ENCODE measurements at regions not wholly inside any gene's neighbourhood (a gene's known extent, or its start where the extent isn't known, plus 50 kb on each side); places are given as distances from the start of the nearest gene placed in this dataset.
A peak's percentile ranks its signal among the peaks of the same experiment; 100 is the strongest.
"Not testable (repeated sequence)": the region's sequence is repeated elsewhere in the genome, so short reads cannot be mapped to it uniquely, and the experiment has no call there.

GRCh38 chr2:183665425-183665824 lies 541.2 kb downstream of the NUP35 start:
- no peak for DNase-seq

DNA sequence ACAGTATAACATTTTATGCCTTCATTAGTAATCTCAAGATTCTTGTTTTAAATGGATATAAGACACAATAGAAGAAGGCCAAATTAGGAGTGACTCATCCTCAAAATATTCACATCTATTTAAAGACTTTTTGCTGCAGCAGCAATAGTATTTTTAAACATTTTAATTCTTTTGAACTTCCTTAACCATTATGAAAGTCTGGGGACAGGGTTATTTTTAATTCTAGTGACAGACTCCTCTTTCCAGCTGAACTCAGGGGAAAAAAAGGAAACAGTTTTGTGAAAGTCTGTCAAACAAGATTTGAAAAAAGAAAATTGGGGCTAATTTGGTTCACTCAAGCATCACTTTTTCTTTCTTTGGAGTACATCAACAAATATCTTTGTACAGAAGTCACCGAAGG lies 541.8 kb downstream of the NUP35 start:
- DNase-seq: no peak

DNA sequence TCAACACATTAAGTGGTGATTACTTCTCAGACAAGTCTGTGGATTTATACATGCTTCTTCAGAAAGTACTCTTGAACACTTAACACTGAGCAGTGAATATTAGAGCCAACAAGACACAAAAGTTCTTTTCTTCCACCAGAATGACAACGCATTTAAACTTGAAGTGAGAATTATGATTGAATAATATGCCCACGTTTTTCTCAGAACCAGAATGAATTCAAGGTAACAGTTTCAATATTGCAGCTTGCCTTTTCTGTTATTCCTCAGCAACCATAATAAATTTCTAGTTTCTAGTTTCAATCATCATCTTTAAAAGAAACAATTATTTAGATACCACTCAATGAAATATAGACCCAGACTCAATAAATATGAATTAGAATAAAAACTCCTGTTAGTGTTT lies 547.0 kb downstream of the NUP35 start:
- no peak for DNase-seq

GRCh38 chr2:183678908-183679307 lies 554.7 kb downstream of the NUP35 start:
- DNase-seq: peak; percentile 46

- DNase-seq: no peak
Measured at GRCh38 chr2:183680573-183680972, 556.3 kb downstream of the NUP35 start.

DNA sequence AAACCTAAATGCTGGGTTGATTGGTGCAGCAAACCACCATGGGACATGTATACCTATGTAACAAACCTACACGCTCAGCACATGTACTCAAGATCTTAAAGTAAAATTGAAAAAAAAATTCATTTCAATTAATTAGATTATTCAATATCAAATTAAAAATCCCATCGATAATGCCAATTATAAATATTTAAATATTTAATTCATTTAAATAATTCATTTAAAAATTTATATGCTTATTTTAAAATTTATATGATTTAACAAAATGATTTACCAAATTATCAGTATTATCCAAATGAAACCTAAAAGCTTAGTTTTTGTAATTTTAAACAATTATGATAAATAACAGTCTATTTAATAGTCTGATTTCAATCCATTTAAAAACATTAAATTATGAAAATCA lies 560.4 kb downstream of the NUP35 start:
- DNase-seq: no peak

GRCh38 chr2:183696028-183696427 lies 571.8 kb downstream of the NUP35 start:
- DNase-seq: no peak

GRCh38 chr2:183709829-183710228 lies 585.6 kb downstream of the NUP35 start:
- DNase-seq: no peak

DNA sequence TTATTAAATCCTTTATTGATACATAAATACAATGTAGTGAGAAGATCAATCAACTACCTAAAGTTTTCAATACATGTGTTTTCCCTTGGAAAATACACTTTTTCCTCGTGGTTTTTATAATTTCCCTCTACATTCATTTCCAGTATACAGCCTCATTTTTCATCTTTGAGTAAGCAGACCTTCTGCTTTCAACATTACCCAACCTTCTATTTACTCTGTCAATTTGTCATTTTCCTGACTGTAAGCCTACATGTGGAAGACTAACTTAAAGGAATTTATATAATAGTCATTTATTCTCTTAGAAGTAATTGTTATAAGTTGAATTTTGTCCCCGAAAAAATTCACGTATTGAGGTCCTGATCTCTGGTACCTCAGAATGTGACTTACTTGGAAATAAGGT lies 594.0 kb downstream of the NUP35 start:
- DNase-seq: no peak

DNA sequence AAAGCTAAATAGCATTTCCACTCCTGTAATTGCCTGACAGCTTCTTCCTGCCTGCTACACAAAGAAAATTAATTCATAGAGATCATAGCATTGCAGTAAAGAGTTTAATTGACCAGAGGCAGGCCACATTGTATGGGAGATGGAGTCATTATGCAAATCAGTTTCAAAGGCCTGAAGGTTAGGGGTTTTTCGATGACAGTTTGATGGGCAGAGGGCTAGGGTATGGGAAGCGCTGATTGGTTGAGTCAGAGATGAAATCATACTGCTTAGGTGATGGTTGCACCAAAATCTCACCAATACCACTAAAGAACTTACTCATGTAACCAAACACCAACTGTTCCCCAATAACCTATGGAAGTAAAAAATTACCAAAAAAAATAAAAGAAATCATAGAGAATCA lies 599.0 kb downstream of the NUP35 start:
- DNase-seq: no peak

DNA sequence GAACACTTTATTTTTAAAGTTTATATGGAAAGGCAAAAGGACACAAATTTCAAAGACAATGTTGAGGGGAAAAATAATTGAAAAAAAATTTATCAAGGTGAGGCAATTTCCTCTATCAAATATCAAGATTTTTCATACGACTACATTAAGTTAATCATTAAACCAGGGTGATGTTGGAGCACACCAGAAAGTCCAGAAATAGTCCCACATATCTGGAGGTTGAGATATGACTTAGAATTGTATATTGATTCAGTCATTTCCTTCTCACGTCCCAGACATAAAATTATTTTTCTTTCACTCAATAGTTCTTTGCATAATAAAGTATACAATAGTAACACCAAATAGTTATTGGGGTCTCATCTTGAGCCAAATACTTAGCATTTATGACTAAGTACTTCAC lies 605.1 kb downstream of the NUP35 start:
- DNase-seq: no peak

GRCh38 chr2:183740241-183740640 lies 616.0 kb downstream of the NUP35 start:
- DNase-seq: no peak

- DNase-seq: no peak
Measured at GRCh38 chr2:183752571-183752970, 628.3 kb downstream of the NUP35 start.

DNA sequence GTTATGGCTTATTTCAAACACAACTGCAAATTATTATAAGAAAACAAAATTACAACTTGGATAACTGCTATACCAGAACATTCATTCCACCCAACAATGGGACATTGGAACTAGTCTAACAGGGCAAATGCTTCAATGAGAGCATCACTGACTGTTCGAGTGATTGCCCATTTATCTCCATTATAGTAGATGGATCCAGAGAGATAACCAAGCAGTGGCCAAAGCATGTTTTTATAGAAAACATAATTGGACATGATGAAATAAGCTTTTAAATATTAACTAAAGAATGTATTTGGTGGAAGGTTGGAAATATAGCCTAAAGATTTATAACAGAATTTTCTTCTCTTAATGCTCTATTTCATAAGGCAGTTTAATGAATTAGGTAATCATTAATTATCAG lies 634.8 kb downstream of the NUP35 start:
- no peak for DNase-seq

GRCh38 chr2:183773775-183774174 lies 649.5 kb downstream of the NUP35 start:
- DNase-seq: no peak

- no peak for DNase-seq
Measured at GRCh38 chr2:183780072-183780471, 655.8 kb downstream of the NUP35 start.

DNA sequence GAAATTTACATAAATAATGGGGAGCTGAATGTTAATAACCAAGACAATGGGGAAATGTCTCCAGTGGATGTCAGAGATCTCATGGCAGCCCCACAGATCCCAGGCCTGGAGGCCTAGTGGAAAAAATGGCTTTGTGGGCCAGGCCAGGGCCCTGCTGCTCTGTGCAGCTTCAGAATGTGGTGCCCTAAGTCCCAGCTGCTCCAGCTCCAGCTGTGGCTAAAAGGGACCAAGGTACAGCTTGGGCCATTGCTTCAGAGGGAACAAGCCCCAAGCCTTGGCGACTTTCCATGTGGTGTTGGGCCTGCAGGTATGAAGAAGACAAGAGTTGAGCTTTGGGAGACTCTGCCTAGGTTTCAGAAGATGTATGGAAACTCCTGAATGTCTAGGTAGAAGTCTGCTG lies 658.2 kb downstream of the NUP35 start:
- no peak for DNase-seq

GRCh38 chr2:183788796-183789195 lies 664.6 kb downstream of the NUP35 start:
- DNase-seq: not testable (repeated sequence)

- not testable (repeated sequence) for DNase-seq
Measured at GRCh38 chr2:183792165-183792924, 668.1 kb downstream of the NUP35 start.

- no peak for DNase-seq
Measured at GRCh38 chr2:183798535-183798934, 674.3 kb downstream of the NUP35 start.

DNA sequence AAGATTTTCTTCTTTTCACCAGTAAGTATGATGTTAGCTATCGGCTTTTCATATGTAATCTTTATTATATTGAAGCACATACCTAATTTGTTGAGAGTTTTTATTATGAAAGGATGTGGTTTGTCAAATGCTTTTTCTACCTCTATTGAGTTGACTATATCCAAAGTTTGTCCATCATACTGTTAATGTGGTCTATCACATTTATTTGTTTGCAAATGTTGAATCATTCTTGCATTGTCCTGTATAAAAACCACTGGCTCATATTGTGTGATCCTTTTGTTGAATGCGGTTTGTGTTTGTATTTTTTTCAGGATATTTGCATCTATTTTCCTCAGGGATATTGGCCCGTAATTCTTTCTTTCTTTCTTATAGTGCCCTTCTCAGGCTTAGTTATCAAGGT lies 675.5 kb downstream of the NUP35 start:
- DNase-seq: no peak

GRCh38 chr2:183803596-183803995 lies 679.4 kb downstream of the NUP35 start:
- no peak for DNase-seq

- DNase-seq: no peak
Measured at GRCh38 chr2:183807870-183808269, 683.6 kb downstream of the NUP35 start.

GRCh38 chr2:183809404-183809803 lies 685.2 kb downstream of the NUP35 start:
- DNase-seq: no peak

DNA sequence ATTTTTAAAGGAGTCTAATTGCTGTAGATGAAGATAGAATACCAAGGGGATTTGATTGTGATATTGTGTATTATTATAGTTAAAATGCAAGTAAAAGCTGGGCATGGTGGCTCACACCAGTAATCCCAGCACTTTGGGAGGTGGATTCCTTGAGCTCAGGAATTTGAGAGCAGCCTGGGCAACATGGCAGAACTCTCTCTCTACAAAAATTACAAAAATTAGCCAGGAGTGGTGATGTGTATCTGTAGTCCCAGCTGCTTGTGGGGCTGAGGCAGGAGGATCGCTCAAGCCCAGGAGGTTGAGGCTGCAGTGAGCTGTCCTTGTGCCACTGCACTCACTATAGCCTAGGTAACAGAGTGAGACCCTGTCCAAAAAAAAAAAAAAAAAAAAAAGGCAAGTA lies 687.0 kb downstream of the NUP35 start:
- no peak for DNase-seq

Measured in activated effector memory CD4-positive, alpha-beta T cell treated with anti-CD3 and anti-CD28 coated beads, Interleukin-2, amount 50 U/mL, for 16 hours (primary cell).